ENCODE measurements at regions not wholly inside any gene's neighbourhood (a gene's known extent, or its start where the extent isn't known, plus 50 kb on each side); places are given as distances from the start of the nearest gene placed in this dataset.

DNA sequence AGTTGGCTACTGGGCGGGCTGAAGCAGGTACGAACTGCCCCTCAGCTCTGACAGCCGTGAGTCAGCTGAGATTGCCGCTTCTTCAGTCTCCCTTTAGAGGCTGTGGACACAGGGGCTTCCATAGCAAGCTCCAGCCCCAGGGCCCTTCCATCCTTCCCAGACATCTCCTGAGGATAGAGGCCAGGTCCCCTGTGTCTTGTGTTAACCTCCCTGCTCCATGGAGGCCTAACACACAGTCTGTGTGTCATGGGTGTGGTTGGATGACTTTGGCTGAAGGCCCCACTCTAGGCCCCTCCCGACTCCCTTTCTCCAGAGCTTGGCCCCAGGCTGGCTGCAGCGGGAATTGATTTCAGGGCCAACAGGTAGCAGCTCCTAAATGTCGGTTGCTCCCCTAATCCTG is 116.1 kb upstream of the TLE3 start:
- TF ChIP-seq CTCF (IDR thresholded peaks at IDR 0.05) (no peak), POLR2A (IDR thresholded peaks at IDR 0.05) (no peak), POLR2AphosphoS5 (IDR thresholded peaks at IDR 0.05; ENCODE audit: insufficient read depth in 1 of 2, low read depth in 1 of 2) (no peak)
- no peak for DNase-seq (ENCODE audit: extremely low spot score in 2 of 2)
- H3K4me1 ChIP-seq = peaks cover 10% of the 10 kb centered on the region
- H3K4me3 ChIP-seq = no peak overlapping the region
- no peaks in the 10 kb centered on the region for H3K36me3 ChIP-seq
- no peaks in the 10 kb centered on the region for H3K9me3 ChIP-seq
- H3K27ac ChIP-seq = no peak overlapping the region
- intact Hi-C loops (cut with DNase I) = no loop called here
- H3K27me3 ChIP-seq = no peaks in the 10 kb centered on the region

- intact Hi-C loops (cut with DNase I) = no loop called here
- no peak for TF ChIP-seq POLR2A (IDR thresholded peaks at IDR 0.05)
- TF ChIP-seq POLR2AphosphoS5 (IDR thresholded peaks at IDR 0.05; ENCODE audit: insufficient read depth in 1 of 2, low read depth in 1 of 2) = no peak
- no peak for TF ChIP-seq CTCF (IDR thresholded peaks at IDR 0.05)
- Histone ChIP-seq H3K4me3 (no peak overlapping the region), H3K9me3 (no peaks in the 10 kb centered on the region), H3K4me1 (peaks cover 10% of the 10 kb centered on the region), H3K36me3 (no peaks in the 10 kb centered on the region), H3K27me3 (no peaks in the 10 kb centered on the region), H3K27ac (no peak overlapping the region)
- no peak for DNase-seq (ENCODE audit: extremely low spot score in 2 of 2)
Observed at GRCh38 chr15:70212963-70213315, 115.2 kb upstream of the TLE3 start.

DNA sequence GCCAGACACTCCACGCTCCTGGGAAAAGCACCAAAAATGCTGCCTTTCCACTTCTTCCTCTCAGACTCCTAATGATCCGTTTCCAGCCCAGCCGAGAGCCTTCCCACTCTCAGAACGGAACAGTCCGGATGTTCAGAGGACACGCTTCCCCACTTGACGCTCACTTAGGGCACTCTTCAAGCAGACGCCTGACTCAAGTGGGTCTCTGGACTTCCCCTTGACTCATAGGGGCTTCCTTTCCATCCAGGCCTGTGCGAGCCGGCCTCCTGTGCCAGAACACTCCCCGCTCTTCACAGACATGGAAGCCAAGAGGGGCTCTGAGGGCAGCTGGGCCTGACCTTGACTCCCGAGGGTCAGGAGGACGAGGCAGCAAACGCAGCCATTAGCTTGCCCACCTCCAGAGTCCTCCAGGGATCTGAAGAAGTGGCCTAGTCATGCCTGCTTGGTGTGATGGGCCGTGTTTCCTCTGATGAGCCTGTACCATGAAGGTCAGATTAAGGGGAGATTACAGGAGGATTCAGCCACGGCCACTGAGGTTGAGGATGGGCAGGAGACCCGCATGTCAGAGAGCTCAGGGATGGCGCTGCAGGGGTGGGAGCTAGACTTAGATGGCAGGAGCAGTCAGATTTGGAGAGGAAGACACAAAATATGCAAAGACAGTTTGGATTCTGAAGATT is 114.7 kb upstream of the TLE3 start:
- Histone ChIP-seq H3K4me1 (peaks cover 10% of the 10 kb centered on the region), H3K27ac (no peak overlapping the region), H3K9me3 (no peaks in the 10 kb centered on the region), H3K27me3 (no peaks in the 10 kb centered on the region), H3K4me3 (no peak overlapping the region), H3K36me3 (no peaks in the 10 kb centered on the region)
- intact Hi-C loops (cut with DNase I) = no loop called here
- no peak for TF ChIP-seq POLR2AphosphoS5 (IDR thresholded peaks at IDR 0.05; ENCODE audit: insufficient read depth in 1 of 2, low read depth in 1 of 2)
- TF ChIP-seq CTCF (IDR thresholded peaks at IDR 0.05) = no peak
- no peak for TF ChIP-seq POLR2A (IDR thresholded peaks at IDR 0.05)
- DNase-seq (ENCODE audit: extremely low spot score in 2 of 2) = no peak

- H3K9me3 ChIP-seq = no peaks in the 10 kb centered on the region
- no peak overlapping the region for H3K27ac ChIP-seq
- H3K27me3 ChIP-seq = no peaks in the 10 kb centered on the region
- TF ChIP-seq POLR2AphosphoS5 (IDR thresholded peaks at IDR 0.05; ENCODE audit: insufficient read depth in 1 of 2, low read depth in 1 of 2) (no peak), CTCF (IDR thresholded peaks at IDR 0.05) (no peak)
- no peak overlapping the region for H3K4me3 ChIP-seq
- no peaks in the 10 kb centered on the region for H3K36me3 ChIP-seq
- intact Hi-C loops (cut with DNase I) = no loop called here
- DNase-seq (ENCODE audit: extremely low spot score in 2 of 2) = no peak
- peaks cover 10% of the 10 kb centered on the region for H3K4me1 ChIP-seq
Observed at GRCh38 chr15:70210528-70210927, 112.8 kb upstream of the TLE3 start.

DNA sequence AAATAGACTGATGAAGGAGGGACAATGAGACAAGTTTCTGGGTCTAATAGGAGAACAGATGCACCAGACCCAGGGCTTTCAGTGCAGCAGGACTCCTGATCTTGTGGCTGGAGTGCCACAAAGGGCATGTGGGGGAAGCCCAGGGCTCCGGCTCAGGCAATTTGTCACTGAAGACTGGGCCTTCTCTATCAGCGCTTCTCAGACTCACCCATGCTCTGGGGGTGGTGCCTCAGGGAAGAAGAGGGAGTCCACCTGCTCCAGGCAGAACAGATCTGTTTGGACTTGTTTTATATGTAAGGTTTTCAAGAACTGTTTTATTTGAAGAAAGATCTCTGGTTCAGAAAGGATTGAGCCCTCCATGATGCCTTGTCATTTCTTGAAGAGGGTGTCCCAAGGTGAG is 112.4 kb upstream of the TLE3 start:
- DNase-seq (ENCODE audit: extremely low spot score in 2 of 2) = no peak
- TF ChIP-seq CTCF (IDR thresholded peaks at IDR 0.05) (no peak), POLR2AphosphoS5 (IDR thresholded peaks at IDR 0.05; ENCODE audit: insufficient read depth in 1 of 2, low read depth in 1 of 2) (no peak), POLR2A (IDR thresholded peaks at IDR 0.05) (no peak)
- intact Hi-C loops (cut with DNase I) = no loop called here

More for the DNA sequence above, 112.4 kb upstream of the TLE3 start:
- Histone ChIP-seq H3K27ac (no peak overlapping the region), H3K36me3 (no peaks in the 10 kb centered on the region), H3K4me1 (peaks cover 10% of the 10 kb centered on the region), H3K9me3 (no peaks in the 10 kb centered on the region), H3K4me3 (no peak overlapping the region), H3K27me3 (no peaks in the 10 kb centered on the region)
